ENCODE measurements at regions not wholly inside any gene's neighbourhood (a gene's known extent, or its start where the extent isn't known, plus 50 kb on each side); places are given as distances from the start of the nearest gene placed in this dataset.

GRCh38 chr2:225317186-225317585 lies 82.3 kb upstream of the NYAP2 start:
- H3K4me3 ChIP-seq, result no peak overlapping the region
- H3K27ac ChIP-seq (ENCODE audit: extremely low read depth, low read depth, low read length), result no peak overlapping the region
- no peaks in the 10 kb centered on the region for H3K27me3 ChIP-seq (ENCODE audit: control insufficient read depth in 2 of 2, insufficient read depth in 2 of 2, low read length in 2 of 2)
- POLR2A ChIA-PET, result no interaction called here
- CTCF ChIA-PET (ENCODE audit: low intra/inter-chr PET ratio), result no interaction called here
- in situ Hi-C loops (cut with MboI) (no loop called here), intact Hi-C loops (cut with micrococcal nuclease) (no loop called here)
- no peak overlapping the region for H3K4me2 ChIP-seq (ENCODE audit: insufficient read depth, low read length)
- no peak overlapping the region for H3K9ac ChIP-seq (ENCODE audit: insufficient read depth in 1 of 2, low read depth in 2 of 2, low read length in 2 of 2)
- H4K20me1 ChIP-seq (replicated peaks; ENCODE audit: control insufficient read depth, insufficient read depth, low read length), result no peaks in the 10 kb centered on the region
- ATAC-seq (no peak), DNase-seq (ENCODE audit: extremely low read depth in 1 of 4, low spot score in 3 of 4) (no peak), FAIRE-seq (no peak)
- H3K9me3 ChIP-seq (replicated peaks; ENCODE audit: control insufficient read depth, insufficient read depth, low read depth, low read length), result no peaks in the 10 kb centered on the region
- no peaks in the 10 kb centered on the region for H3K9me1 ChIP-seq (ENCODE audit: control insufficient read depth, insufficient read depth, low read length)
- no peaks in the 10 kb centered on the region for H3K79me2 ChIP-seq (ENCODE audit: control insufficient read depth, insufficient read depth, low read length)
- H2AFZ ChIP-seq (ENCODE audit: low read depth, low read length), result no peak overlapping the region
- H3K4me1 ChIP-seq (replicated peaks in 1 of 2; ENCODE audit: control insufficient read depth in 2 of 2, insufficient read depth in 2 of 2, low read length in 2 of 2), result no peaks in the 10 kb centered on the region
- BruUV-seq (replicated peaks), result no TSS peak
- no peaks in the 10 kb centered on the region for H3K36me3 ChIP-seq (ENCODE audit: control insufficient read depth, insufficient read depth, low read length)
- TF ChIP-seq THRB (CRISPR knock-in tag; conservative IDR thresholded peaks at IDR 0.05), result no peak
- TF ChIP-seq BRD9 (IDR thresholded peaks at IDR 0.05; ENCODE audit: low read depth, partially characterized antibody), result no peak
- TF ChIP-seq NBN (IDR thresholded peaks at IDR 0.05; ENCODE audit: low read depth), result no peak
- TF ChIP-seq PCBP1 (IDR thresholded peaks at IDR 0.05; ENCODE audit: low read depth, low read length, poor library complexity, severe bottlenecking), result no peak
- TF ChIP-seq POLR3A (IDR thresholded peaks at IDR 0.05; ENCODE audit: borderline replicate concordance, extremely low read depth, insufficient read depth, insufficient read length), result no peak
- TF ChIP-seq MXI1 (IDR thresholded peaks at IDR 0.05; ENCODE audit: low read depth, low read length), result no peak
- TF ChIP-seq DEAF1 (CRISPR knock-in tag; IDR thresholded peaks at IDR 0.05), result no peak
- TF ChIP-seq GTF2E2 (tag; IDR thresholded peaks at IDR 0.05), result no peak
- TF ChIP-seq RFX7 (CRISPR knock-in tag; IDR thresholded peaks at IDR 0.05), result no peak
- no peak for TF ChIP-seq ZNF41 (CRISPR knock-in tag; conservative IDR thresholded peaks at IDR 0.05)
- no peak for TF ChIP-seq TAF15 (IDR thresholded peaks at IDR 0.05; ENCODE audit: low read depth, low read length)
- no peak for TF ChIP-seq SIN3A (IDR thresholded peaks at IDR 0.05; ENCODE audit: borderline replicate concordance in 2 of 2, control insufficient read depth in 1 of 2, low read depth in 2 of 2, low read length in 2 of 2)
- TF ChIP-seq, protein P1, sequence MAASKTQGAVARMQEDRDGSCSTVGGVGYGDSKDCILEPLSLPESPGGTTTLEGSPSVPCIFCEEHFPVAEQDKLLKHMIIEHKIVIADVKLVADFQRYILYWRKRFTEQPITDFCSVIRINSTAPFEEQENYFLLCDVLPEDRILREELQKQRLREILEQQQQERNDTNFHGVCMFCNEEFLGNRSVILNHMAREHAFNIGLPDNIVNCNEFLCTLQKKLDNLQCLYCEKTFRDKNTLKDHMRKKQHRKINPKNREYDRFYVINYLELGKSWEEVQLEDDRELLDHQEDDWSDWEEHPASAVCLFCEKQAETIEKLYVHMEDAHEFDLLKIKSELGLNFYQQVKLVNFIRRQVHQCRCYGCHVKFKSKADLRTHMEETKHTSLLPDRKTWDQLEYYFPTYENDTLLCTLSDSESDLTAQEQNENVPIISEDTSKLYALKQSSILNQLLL (CRISPR knock-in tag; IDR thresholded peaks at IDR 0.05; ENCODE audit: borderline replicate concordance), result no peak
- TF ChIP-seq POLR2H (tag; IDR thresholded peaks at IDR 0.05; ENCODE audit: low read depth), result no peak
- no peak for TF ChIP-seq ZNF197 (CRISPR knock-in tag; IDR thresholded peaks at IDR 0.05; ENCODE audit: low read depth)
- no peak for TF ChIP-seq MED1 (CRISPR knock-in tag; IDR thresholded peaks at IDR 0.05; ENCODE audit: borderline replicate concordance)
- TF ChIP-seq STAG1 (CRISPR knock-in tag; IDR thresholded peaks at IDR 0.05; ENCODE audit: borderline replicate concordance), result no peak
- no peak for TF ChIP-seq CCNT2 (IDR thresholded peaks at IDR 0.05; ENCODE audit: borderline replicate concordance, extremely low read depth, insufficient read length, low read depth, low read length)
- no peak for TF ChIP-seq BACH1 (tag; IDR thresholded peaks at IDR 0.05)
